Middle frontal gyrus (tissue), 1 donor: ENCODE measurements at regions not wholly inside any gene's neighbourhood (a gene's known extent, or its start where the extent isn't known, plus 50 kb on each side); places are given as distances from the start of the nearest gene placed in this dataset.

Source experiments
- DNase-seq: peaks from one replicate; pipeline ENCODE4 v3.0.0-alpha.2; 2015; ENCODE audit warnings: low spot score; ENCODE audit errors: extremely low spot score

DNA sequence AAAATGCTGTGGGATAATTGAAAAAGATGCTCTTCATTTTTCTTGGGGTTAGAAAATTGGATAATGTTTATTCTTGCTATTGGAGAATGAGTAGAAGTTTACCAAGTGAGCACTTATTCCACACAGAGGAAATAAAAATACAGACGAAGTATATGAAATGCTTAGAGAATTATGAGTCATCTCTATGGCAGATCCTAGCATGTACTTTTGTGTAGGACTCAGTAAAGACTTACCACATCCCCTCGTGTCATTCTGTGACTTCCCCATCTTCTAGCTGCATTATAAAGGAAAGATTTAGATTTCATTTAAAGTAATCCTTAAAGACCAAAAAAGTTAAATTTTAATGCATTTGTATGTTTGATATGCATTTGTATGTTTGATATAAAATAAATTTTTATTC is 685.6 kb downstream of the TBC1D32 start:
- no peak for DNase-seq

DNA sequence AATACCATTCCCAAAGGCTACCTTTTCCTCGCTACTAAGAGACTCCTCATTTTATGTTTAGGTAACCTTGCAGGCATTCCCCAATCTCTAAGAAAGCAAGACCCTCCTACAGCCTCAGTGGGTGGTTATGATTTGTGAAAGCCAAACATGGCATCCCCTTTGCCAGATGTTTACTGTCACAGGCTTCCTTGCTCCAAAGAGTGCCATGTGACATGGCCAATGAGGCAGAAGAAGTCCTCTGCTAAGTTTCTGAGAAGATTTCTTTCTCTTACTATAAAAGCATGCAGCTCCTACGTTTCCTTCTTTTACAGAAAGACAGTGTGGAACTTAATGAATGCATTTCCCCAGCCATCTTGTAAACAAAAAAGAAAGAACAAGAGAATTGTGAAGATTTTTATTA is 688.2 kb downstream of the TBC1D32 start:
- no peak for DNase-seq

DNA sequence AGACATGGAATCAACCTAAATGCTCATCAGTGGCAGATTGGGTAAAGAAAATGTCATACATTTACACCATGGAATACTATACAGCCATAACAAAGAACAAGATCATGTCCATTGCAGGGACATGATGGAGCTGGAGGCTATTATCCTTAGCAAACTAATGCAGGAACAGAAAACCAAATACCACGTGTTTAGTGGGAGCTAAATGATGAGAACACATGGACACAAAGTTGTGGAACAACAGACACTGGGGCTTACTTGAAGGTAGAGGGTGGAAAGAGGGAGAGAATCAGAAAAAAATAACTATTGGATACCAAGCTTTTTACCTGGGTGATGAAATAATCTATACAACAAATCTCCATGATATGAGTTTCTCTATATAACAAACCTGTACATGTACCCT is 701.3 kb downstream of the TBC1D32 start:
- DNase-seq, result no peak

DNA sequence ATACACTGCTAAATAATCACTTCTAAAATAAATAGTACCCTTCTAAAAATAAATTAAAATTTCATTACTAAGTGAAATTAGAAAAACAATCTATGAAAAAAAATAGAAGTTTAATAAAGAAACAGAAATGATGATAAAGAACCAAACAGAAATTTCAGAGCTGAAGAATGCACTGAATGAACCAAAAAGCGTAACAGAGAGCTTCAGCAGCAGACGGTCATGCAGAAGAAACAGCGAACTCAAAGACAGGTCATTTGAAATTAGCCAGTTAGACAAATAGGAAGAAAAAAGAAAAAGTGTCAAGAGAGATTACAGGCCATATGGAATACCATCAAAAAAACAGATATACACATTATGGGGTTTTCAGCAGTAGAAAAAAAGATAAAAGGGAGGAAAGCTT is 706.7 kb downstream of the TBC1D32 start:
- DNase-seq, result no peak

DNA sequence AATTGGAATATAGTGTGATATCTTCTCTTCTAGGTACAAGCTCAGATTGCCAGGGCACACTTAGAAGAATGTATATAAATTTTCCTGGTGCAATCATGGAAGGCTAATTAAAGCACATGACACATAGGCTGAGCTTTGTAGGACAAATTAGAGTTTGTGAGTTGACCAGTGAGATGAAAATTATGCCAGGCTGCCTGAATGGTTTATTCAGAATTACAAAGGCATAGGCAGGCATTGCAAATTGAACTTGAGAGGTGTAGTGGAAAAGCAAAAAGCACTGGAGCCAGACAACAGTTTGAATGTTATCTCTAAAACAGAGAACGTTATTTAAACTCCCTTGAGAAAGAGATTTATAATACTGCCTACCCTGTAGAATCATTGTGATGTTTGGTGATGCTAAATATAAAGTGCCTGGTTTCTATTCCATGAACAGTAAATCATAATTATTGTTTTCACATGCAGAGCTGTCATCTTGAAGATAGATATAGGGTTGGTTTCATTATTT is 712.1 kb downstream of the TBC1D32 start:
- no peak for DNase-seq

DNA sequence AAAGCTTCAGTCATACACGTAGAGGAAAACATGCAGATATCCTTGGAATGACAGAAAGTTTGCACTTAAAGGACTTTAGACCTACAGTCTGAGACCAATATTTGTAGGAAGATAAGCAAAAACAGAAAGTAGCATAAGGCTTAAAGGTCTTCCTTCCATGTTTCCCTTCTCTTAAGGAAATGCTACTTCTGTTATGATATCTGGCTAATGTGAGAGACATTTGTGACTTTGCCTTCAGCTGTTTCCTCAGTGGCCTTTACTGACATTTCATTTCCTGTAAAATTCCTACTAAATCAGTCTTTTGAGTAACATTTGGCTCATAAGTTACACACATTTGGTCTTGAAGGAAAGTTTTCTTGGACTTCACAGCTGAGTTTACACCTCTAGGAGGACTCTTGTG is 713.4 kb downstream of the TBC1D32 start:
- no peak for DNase-seq

DNA sequence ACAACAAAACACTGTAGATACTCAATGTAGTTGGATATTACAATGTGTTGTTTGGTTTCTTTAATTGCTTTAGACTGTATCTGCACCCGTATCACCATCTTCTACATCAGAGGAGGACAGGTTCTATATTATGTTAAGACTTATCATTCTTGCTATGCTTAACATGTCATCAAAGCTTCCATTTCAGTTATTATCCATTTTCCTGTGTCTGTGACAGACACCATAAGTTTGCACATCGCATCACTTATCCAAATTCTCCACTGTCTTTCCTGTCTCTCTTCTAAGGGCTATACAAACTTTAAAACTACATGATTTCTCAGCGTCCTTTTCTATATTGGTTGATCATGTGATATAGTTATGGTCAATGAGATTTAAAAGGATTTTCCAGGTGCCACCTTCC is 719.0 kb downstream of the TBC1D32 start:
- DNase-seq, result no peak

DNA sequence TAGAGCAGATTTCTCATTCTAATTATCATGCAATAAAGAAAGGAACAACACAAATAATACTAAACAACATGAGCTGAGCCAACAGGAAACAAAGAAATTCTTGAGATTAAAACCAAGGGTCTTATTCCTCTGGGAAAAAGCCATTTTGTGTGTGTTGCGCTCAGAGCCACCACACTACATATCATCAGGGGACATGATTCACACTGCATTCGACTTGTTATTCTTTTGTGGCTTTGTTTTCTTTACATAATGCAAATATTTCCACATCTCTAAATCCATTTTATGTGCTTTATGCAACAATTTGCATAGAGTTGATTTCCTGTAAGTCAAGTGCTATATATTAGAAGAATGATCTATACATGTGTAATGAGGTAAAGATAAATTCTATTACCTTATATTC is 719.6 kb downstream of the TBC1D32 start:
- DNase-seq, result no peak

DNA sequence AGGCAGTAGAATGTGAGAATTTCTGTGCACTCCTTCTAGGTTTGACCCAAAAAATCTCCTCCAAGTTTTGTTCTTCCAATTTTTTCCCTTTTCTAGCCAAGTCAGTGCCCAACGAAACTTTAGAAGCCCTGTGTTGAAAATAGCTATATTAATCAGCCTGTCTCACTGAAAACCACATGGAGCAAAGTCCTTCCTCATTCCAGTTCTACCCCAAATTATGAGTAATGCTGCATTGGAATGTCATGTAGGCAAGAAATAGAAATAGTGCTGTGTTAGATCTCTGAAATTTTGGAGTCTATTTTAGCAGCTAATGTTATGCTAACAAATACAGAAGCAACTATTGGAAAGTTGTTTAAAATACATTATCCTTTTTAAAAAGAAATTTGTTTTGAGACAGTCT is 725.5 kb downstream of the TBC1D32 start:
- no peak for DNase-seq

DNA sequence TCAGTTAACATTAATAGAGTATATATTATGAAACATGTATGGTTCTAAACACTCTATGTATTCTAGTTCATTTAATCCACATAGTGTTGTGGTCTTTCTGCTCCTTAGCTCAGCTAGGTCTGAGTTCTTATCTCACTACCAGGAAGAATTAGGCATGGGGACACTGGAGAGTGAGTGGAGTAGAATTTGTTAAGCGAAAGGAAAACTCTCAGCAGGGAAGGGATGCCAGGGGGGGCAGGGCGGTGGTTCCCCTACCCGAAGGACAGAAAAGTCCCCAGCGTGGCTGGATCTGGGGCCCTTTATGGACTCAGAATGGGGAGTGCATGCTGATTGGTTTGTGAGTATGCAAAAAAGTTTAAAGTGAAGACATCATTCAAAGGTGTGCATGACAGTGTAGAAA is 727.5 kb downstream of the TBC1D32 start:
- DNase-seq, result no peak

DNA sequence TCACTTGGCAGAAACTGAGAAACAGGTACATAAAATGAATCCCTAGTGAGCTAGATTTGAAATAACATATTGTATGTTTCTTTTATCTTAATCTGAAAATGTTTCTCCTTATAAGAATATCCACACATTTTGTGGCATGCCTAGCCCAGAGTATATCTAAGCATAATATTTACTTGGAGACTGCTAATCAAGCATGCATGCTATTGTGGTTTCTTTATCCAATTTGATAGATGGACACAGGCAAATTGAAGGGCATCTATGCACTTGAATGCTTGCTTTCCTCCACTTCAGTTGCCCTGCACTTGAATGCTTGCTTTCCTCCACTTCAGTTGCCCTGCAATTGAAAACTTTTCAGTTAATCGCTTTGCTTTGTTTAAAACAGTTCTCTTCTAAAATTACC is 729.8 kb downstream of the TBC1D32 start:
- no peak for DNase-seq

DNA sequence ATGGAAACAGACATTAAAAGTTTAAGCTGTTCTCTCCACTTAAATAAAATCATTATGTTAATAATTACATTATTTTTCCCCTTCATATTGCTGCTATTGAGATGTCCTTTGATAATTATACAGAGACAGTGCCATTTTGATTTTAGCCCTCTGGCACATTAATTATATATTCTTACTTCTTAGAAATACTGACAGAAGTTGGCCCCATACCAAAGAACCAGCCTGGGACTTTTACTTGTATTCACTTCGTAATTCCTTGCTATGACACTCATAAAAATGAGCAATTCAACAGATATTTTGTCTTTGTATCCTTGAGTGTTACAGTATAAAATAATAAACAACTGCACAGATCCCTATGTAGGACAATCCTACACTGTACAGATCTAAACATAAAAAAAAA is 743.7 kb downstream of the TBC1D32 start:
- no peak for DNase-seq

DNA sequence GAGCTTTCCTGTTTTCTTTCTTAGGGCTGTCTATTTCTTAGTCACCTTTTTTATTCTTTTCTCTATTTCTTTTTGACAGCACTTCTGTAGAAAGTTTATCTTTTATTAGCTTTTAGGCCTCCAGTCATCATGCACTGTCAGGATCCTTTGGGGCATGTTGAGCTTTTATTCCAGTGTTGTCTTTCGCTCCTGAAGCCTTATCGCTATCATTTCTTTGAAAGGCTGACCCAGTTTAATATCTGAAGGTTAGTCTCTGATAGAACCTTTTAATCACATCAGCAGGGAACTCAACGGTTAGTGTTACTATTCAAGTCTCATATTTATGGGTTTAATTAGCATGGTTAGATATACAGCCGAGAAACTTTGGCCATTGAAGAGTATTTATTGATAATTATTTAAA is 745.9 kb downstream of the TBC1D32 start:
- no peak for DNase-seq

DNA sequence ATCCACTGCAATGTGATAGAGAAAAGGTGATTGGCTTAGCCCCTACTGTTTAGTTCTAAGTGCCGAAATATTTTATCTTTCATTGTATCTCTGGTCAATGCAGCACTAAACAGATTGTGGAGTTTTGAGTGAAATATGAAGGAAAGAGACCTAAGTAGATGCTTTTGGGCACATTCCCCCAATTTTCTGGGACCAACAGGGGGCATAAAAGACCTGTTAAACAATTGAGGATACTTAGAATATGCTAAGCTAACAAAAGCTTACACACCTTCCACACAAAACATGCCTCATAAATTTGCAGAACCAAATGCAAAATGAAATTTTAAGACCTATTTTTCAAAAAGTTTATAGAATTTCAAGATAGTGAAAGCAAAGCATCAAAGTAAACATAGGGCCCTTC is 746.9 kb downstream of the TBC1D32 start:
- DNase-seq, result no peak

DNA sequence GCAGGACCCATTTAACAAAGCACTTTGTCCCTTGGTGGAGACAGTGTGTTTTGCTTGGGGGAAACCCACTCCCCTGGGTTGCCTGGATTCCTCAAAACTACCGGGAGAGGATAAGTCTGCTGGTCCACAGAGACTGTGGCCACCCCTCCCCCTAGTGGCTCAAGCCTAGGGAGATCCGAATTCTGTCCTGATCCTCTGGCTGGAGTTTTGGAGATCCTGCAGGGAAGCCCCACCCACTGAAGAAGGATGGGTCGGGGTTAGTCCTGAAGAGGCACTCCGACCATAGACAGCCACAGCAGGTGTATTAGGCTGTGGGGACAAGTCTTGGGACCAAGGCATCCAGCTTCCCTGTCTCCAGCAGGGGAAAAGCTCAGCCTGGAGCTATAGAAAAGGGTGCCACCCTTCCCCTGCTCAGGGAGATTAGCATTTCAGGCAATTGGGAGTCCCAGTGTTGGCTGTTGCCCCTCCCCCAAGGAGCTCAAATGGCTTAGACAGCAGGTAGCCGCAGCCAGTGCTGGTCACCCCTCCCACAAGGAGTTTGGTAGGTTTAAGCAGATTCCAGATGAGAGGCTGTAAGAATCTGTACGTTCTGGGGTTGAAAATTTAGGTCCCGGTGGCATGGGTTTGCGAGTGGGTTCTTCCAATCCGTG is 750.0 kb downstream of the TBC1D32 start:
- DNase-seq, result no peak

DNA sequence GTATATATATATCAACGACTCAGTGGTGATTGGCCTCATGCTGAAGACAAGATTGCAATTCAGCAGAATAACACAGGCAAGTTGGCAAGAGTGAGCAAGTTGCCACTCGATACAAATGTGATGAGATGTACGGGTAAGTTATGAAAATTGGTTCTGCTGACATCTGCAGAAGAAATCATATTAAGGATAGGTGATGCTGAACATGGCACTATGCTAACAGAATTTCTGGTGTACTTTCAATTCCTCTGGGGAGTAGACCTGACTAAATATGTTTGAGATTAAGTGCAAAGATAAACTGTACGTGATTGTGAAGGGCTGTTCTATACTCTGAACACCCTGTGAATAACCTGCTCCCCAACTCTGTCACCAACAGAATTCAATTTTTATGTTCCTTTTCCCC is 758.2 kb downstream of the TBC1D32 start:
- DNase-seq, result no peak

DNA sequence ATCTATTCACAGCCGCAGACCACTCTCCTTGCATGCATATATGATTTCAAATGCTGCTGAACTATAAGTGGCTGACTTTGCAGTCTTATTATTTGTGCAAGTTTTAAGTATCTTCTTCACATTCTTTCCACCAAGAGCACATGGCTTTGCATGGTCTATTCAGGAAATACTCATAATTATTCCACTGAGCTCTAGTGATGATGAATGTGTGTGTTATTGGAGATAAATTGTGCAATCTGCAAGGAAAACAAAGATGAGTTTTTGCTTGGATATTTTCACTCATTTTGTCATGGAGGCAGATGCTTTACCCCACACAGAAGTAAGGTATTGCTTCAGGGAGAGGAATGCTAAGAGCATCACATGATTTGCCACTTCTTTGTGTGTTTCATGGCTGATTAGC is 764.6 kb downstream of the TBC1D32 start:
- DNase-seq, result no peak

DNA sequence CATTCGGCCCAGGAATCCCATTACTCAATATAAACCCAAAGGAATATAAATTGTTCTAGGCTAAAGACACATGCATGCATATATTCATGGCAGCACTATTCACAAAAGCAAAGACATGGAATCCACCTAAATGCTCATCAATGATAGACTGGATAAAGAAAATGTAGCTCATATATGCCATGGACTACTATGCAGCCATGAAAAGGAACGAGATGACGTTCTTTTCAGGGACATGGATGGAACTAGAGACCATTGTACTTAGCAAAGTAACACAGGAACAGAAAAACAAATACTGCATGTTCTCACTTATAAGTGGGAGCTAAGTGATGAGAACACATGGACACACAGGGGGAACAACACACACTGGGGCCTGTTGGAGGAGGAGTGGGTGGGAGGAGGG is 769.5 kb downstream of the TBC1D32 start:
- no peak for DNase-seq

DNA sequence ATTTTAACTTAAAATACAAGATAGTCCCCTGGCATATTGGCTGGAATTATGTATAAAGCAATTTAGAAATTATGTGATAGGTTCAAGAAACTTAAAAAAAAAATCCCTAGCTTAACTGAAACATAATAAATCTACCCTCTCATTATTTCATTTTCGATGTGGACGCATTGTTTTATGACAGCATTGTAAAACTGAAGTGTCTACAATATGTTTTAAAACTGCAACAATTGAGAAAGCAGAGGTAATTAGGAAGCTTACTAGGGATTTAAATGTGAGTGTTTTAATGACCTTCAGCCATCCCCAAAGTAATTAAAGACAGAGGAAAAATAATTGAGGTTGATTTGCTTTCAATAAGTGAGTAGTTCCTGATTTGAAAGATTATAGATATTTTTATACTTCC is 776.0 kb downstream of the TBC1D32 start:
- DNase-seq, result no peak

DNA sequence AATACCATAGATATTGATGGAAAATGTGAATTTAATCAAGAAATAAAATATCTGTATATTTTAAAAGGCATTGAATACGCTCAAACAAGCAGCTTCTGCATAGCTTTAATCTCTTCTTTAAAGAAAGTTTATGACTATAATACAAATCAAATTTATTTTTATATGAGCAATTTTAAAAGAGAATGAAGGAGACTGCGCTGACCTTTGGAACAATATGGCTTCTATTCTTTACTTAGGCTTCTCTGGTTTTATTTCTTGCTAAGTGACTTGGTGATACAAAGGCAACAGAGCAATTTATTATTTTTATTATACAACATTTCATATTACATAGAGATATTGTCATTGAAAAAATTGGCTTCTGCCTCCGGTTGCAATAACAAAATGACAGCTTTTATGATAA is 776.7 kb downstream of the TBC1D32 start:
- no peak for DNase-seq

DNA sequence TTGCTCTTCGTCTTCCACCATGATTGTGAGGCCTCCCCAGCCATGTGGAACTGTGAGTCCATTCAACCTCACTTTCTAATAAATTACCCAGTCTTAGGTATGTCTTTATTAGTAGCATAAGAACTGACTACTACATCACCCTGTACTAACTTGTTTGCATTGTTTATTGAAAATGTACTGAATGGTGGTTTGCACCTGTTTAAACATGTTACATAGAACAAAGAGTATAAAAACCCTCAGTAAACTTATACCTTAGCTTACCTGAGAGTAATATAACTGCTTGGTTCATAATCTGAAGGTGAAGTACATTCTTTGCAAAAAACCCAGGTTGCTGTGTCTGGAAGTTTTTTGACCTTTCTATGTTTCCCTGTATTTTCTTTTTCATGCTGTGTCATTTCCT is 777.8 kb downstream of the TBC1D32 start:
- no peak for DNase-seq

DNA sequence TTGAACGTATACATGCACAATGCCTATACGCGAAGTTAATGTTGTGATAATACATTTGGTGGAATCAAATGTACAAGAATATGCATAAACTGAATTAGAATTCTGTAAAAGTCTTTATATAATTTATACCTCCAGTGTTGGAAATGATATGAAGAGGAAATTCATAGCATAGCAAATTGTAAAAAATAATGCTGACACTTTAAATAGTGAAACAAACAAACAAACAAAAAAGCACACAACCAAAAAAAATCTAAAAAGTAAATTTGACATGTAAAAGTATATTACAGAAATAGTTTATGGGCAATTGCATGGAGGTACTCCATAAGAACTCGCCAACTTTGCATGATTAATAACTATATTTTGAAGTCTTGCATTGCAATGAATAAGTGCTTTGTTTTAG is 780.9 kb downstream of the TBC1D32 start:
- DNase-seq, result no peak

DNA sequence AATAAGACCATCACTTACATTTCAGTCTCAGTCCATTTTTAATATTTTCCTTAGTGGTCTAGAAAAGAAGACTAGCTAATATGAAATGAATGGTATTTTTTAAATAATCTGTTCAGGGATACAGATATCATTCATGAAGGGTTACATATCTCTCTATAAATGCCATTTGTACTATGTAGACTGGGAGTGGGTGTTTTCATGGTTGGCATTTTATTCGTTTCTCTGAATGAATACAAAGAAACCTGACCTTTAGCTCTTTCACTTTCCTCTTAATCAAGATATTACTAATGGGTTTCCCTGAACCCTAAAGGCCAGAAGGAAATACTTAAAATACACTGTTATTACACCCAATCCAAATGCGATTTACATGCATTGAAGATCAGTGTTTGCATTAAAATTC is 788.9 kb downstream of the TBC1D32 start:
- DNase-seq, result no peak

DNA sequence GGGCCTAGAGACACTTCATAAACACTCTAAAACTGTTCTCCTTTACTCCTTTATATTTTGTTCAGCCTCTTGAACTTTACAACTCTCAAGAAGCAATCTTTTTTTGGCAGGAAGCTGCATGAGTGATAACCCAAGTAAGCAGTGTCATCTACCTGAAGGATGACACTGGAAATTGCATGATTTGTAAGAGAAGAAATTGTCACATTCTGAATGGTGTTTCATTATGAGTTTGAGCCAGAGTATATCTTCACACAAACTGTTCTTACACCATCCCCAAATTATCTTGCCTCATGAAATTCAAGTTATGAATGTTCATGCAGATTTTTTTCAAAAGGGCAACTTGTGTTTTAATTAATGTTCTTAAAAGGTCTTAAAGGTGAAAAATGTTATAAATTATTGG is 799.3 kb downstream of the TBC1D32 start:
- DNase-seq, result no peak
